ENCODE measurements at regions not wholly inside any gene's neighbourhood (a gene's known extent, or its start where the extent isn't known, plus 50 kb on each side); places are given as distances from the start of the nearest gene placed in this dataset.

- H3K4me1 ChIP-seq (ENCODE audit: control insufficient read depth in 1 of 2, insufficient read depth in 2 of 2, low read length in 2 of 2), result no peaks in the 10 kb centered on the region
- H3K9me3 ChIP-seq (ENCODE audit: control insufficient read depth in 1 of 2, low read length in 2 of 2), result no peaks in the 10 kb centered on the region
- H3K4me3 ChIP-seq (ENCODE audit: low read depth in 1 of 2, low read length in 2 of 2), result no peak overlapping the region
- H3K27ac ChIP-seq (ENCODE audit: low read length), result no peak overlapping the region
- H3K36me3 ChIP-seq (ENCODE audit: control insufficient read depth in 1 of 2, insufficient read depth in 2 of 2, low read length in 2 of 2), result no peaks in the 10 kb centered on the region
- H3K27me3 ChIP-seq (ENCODE audit: low read depth, low read length), result no peaks in the 10 kb centered on the region
Measured at GRCh38 chr5:29239606-29240005, 1953.9 kb upstream of the CDH6 start.

GRCh38 chr5:29238115-29238514, 1955.4 kb upstream of the CDH6 start:
- Histone ChIP-seq H3K27me3 (ENCODE audit: low read depth, low read length) (no peaks in the 10 kb centered on the region), H3K4me3 (ENCODE audit: low read depth in 1 of 2, low read length in 2 of 2) (no peak overlapping the region), H3K36me3 (ENCODE audit: control insufficient read depth in 1 of 2, insufficient read depth in 2 of 2, low read length in 2 of 2) (no peaks in the 10 kb centered on the region), H3K9me3 (ENCODE audit: control insufficient read depth in 1 of 2, low read length in 2 of 2) (no peaks in the 10 kb centered on the region), H3K27ac (ENCODE audit: low read length) (no peak overlapping the region), H3K4me1 (ENCODE audit: control insufficient read depth in 1 of 2, insufficient read depth in 2 of 2, low read length in 2 of 2) (no peaks in the 10 kb centered on the region)

GRCh38 chr5:29231154-29231553, 1962.3 kb upstream of the CDH6 start:
- Histone ChIP-seq H3K27me3 (ENCODE audit: low read depth, low read length) (no peaks in the 10 kb centered on the region), H3K4me1 (ENCODE audit: control insufficient read depth in 1 of 2, insufficient read depth in 2 of 2, low read length in 2 of 2) (no peaks in the 10 kb centered on the region), H3K4me3 (ENCODE audit: low read depth in 1 of 2, low read length in 2 of 2) (no peak overlapping the region), H3K36me3 (ENCODE audit: control insufficient read depth in 1 of 2, insufficient read depth in 2 of 2, low read length in 2 of 2) (no peaks in the 10 kb centered on the region), H3K9me3 (ENCODE audit: control insufficient read depth in 1 of 2, low read length in 2 of 2) (peaks cover 0 to 2% of the 10 kb centered on the region in 2 donors), H3K27ac (ENCODE audit: low read length) (no peak overlapping the region)

- Histone ChIP-seq H3K4me3 (ENCODE audit: low read depth in 1 of 2, low read length in 2 of 2) (no peak overlapping the region), H3K4me1 (ENCODE audit: control insufficient read depth in 1 of 2, insufficient read depth in 2 of 2, low read length in 2 of 2) (no peaks in the 10 kb centered on the region), H3K27me3 (ENCODE audit: low read depth, low read length) (no peaks in the 10 kb centered on the region), H3K36me3 (ENCODE audit: control insufficient read depth in 1 of 2, insufficient read depth in 2 of 2, low read length in 2 of 2) (no peaks in the 10 kb centered on the region), H3K9me3 (ENCODE audit: control insufficient read depth in 1 of 2, low read length in 2 of 2) (peaks cover 0 to 2% of the 10 kb centered on the region in 2 donors), H3K27ac (ENCODE audit: low read length) (no peak overlapping the region)
Measured at GRCh38 chr5:29230591-29230990, 1962.9 kb upstream of the CDH6 start.

- H3K4me3 ChIP-seq (ENCODE audit: low read depth in 1 of 2, low read length in 2 of 2), result no peak overlapping the region
Measured at GRCh38 chr5:29229461-29229860, 1964.0 kb upstream of the CDH6 start.

GRCh38 chr5:29218138-29218537, 1975.3 kb upstream of the CDH6 start:
- Histone ChIP-seq H3K4me3 (ENCODE audit: low read depth in 1 of 2, low read length in 2 of 2) (no peak overlapping the region), H3K36me3 (ENCODE audit: control insufficient read depth in 1 of 2, insufficient read depth in 2 of 2, low read length in 2 of 2) (no peaks in the 10 kb centered on the region), H3K4me1 (ENCODE audit: control insufficient read depth in 1 of 2, insufficient read depth in 2 of 2, low read length in 2 of 2) (no peaks in the 10 kb centered on the region), H3K27ac (ENCODE audit: low read length) (no peak overlapping the region), H3K9me3 (ENCODE audit: control insufficient read depth in 1 of 2, low read length in 2 of 2) (no peaks in the 10 kb centered on the region), H3K27me3 (ENCODE audit: low read depth, low read length) (no peaks in the 10 kb centered on the region)

More at GRCh38 chr5:29229461-29229860, 1964.0 kb upstream of the CDH6 start:
- Histone ChIP-seq H3K27me3 (ENCODE audit: low read depth, low read length) (no peaks in the 10 kb centered on the region), H3K9me3 (ENCODE audit: control insufficient read depth in 1 of 2, low read length in 2 of 2) (peaks cover 0 to 2% of the 10 kb centered on the region in 2 donors), H3K4me1 (ENCODE audit: control insufficient read depth in 1 of 2, insufficient read depth in 2 of 2, low read length in 2 of 2) (no peaks in the 10 kb centered on the region), H3K27ac (ENCODE audit: low read length) (no peak overlapping the region), H3K36me3 (ENCODE audit: control insufficient read depth in 1 of 2, insufficient read depth in 2 of 2, low read length in 2 of 2) (no peaks in the 10 kb centered on the region)

- H3K4me3 ChIP-seq (ENCODE audit: low read depth in 1 of 2, low read length in 2 of 2), result no peak overlapping the region
- H3K9me3 ChIP-seq (ENCODE audit: control insufficient read depth in 1 of 2, low read length in 2 of 2), result no peaks in the 10 kb centered on the region
- H3K36me3 ChIP-seq (ENCODE audit: control insufficient read depth in 1 of 2, insufficient read depth in 2 of 2, low read length in 2 of 2), result no peaks in the 10 kb centered on the region
- H3K27me3 ChIP-seq (ENCODE audit: low read depth, low read length), result no peaks in the 10 kb centered on the region
- no peaks in the 10 kb centered on the region for H3K4me1 ChIP-seq (ENCODE audit: control insufficient read depth in 1 of 2, insufficient read depth in 2 of 2, low read length in 2 of 2)
- no peak overlapping the region for H3K27ac ChIP-seq (ENCODE audit: low read length)
Measured at GRCh38 chr5:29214839-29215238, 1978.6 kb upstream of the CDH6 start.

- H3K4me1 ChIP-seq (ENCODE audit: control insufficient read depth in 1 of 2, insufficient read depth in 2 of 2, low read length in 2 of 2), result no peaks in the 10 kb centered on the region
- H3K36me3 ChIP-seq (ENCODE audit: control insufficient read depth in 1 of 2, insufficient read depth in 2 of 2, low read length in 2 of 2), result no peaks in the 10 kb centered on the region
- no peaks in the 10 kb centered on the region for H3K27me3 ChIP-seq (ENCODE audit: low read depth, low read length)
- H3K9me3 ChIP-seq (ENCODE audit: control insufficient read depth in 1 of 2, low read length in 2 of 2), result no peaks in the 10 kb centered on the region
- H3K4me3 ChIP-seq (ENCODE audit: low read depth in 1 of 2, low read length in 2 of 2), result no peak overlapping the region
- no peak overlapping the region for H3K27ac ChIP-seq (ENCODE audit: low read length)
Measured at GRCh38 chr5:29213475-29213874, 1980.0 kb upstream of the CDH6 start.

- Histone ChIP-seq H3K36me3 (ENCODE audit: control insufficient read depth in 1 of 2, insufficient read depth in 2 of 2, low read length in 2 of 2) (no peaks in the 10 kb centered on the region), H3K4me1 (ENCODE audit: control insufficient read depth in 1 of 2, insufficient read depth in 2 of 2, low read length in 2 of 2) (no peaks in the 10 kb centered on the region), H3K27me3 (ENCODE audit: low read depth, low read length) (no peaks in the 10 kb centered on the region), H3K4me3 (ENCODE audit: low read depth in 1 of 2, low read length in 2 of 2) (no peak overlapping the region), H3K9me3 (ENCODE audit: control insufficient read depth in 1 of 2, low read length in 2 of 2) (no peaks in the 10 kb centered on the region), H3K27ac (ENCODE audit: low read length) (no peak overlapping the region)
Measured at GRCh38 chr5:29208024-29208423, 1985.5 kb upstream of the CDH6 start.

- Histone ChIP-seq H3K27ac (ENCODE audit: low read length) (no peak overlapping the region), H3K4me1 (ENCODE audit: control insufficient read depth in 1 of 2, insufficient read depth in 2 of 2, low read length in 2 of 2) (no peaks in the 10 kb centered on the region), H3K27me3 (ENCODE audit: low read depth, low read length) (no peaks in the 10 kb centered on the region), H3K36me3 (ENCODE audit: control insufficient read depth in 1 of 2, insufficient read depth in 2 of 2, low read length in 2 of 2) (no peaks in the 10 kb centered on the region), H3K9me3 (ENCODE audit: control insufficient read depth in 1 of 2, low read length in 2 of 2) (no peaks in the 10 kb centered on the region), H3K4me3 (ENCODE audit: low read depth in 1 of 2, low read length in 2 of 2) (no peak overlapping the region)
Measured at GRCh38 chr5:29203049-29203448, 1990.4 kb upstream of the CDH6 start.

GRCh38 chr5:29197631-29198454, 1995.6 kb upstream of the CDH6 start:
- no peaks in the 10 kb centered on the region for H3K36me3 ChIP-seq (ENCODE audit: control insufficient read depth in 1 of 2, insufficient read depth in 2 of 2, low read length in 2 of 2)

GRCh38 chr5:29193972-29194371, 1999.5 kb upstream of the CDH6 start:
- H3K4me3 ChIP-seq (ENCODE audit: low read depth in 1 of 2, low read length in 2 of 2), result no peak overlapping the region

More at GRCh38 chr5:29197631-29198454, 1995.6 kb upstream of the CDH6 start:
- Histone ChIP-seq H3K27me3 (ENCODE audit: low read depth, low read length) (no peaks in the 10 kb centered on the region), H3K27ac (ENCODE audit: low read length) (no peak overlapping the region), H3K4me1 (ENCODE audit: control insufficient read depth in 1 of 2, insufficient read depth in 2 of 2, low read length in 2 of 2) (no peaks in the 10 kb centered on the region), H3K4me3 (ENCODE audit: low read depth in 1 of 2, low read length in 2 of 2) (no peak overlapping the region), H3K9me3 (ENCODE audit: control insufficient read depth in 1 of 2, low read length in 2 of 2) (no peaks in the 10 kb centered on the region)

More at GRCh38 chr5:29193972-29194371, 1999.5 kb upstream of the CDH6 start:
- no peaks in the 10 kb centered on the region for H3K27me3 ChIP-seq (ENCODE audit: low read depth, low read length)
- no peak overlapping the region for H3K27ac ChIP-seq (ENCODE audit: low read length)
- H3K9me3 ChIP-seq (ENCODE audit: control insufficient read depth in 1 of 2, low read length in 2 of 2), result no peaks in the 10 kb centered on the region
- no peaks in the 10 kb centered on the region for H3K4me1 ChIP-seq (ENCODE audit: control insufficient read depth in 1 of 2, insufficient read depth in 2 of 2, low read length in 2 of 2)
- no peaks in the 10 kb centered on the region for H3K36me3 ChIP-seq (ENCODE audit: control insufficient read depth in 1 of 2, insufficient read depth in 2 of 2, low read length in 2 of 2)

Measured in muscle layer of duodenum (tissue), 2 donors.